ENCODE measurements at regions not wholly inside any gene's neighbourhood (a gene's known extent, or its start where the extent isn't known, plus 50 kb on each side); places are given as distances from the start of the nearest gene placed in this dataset.
"Not testable (repeated sequence)": the region's sequence is repeated elsewhere in the genome, so short reads cannot be mapped to it uniquely, and the experiment has no call there.

DNA sequence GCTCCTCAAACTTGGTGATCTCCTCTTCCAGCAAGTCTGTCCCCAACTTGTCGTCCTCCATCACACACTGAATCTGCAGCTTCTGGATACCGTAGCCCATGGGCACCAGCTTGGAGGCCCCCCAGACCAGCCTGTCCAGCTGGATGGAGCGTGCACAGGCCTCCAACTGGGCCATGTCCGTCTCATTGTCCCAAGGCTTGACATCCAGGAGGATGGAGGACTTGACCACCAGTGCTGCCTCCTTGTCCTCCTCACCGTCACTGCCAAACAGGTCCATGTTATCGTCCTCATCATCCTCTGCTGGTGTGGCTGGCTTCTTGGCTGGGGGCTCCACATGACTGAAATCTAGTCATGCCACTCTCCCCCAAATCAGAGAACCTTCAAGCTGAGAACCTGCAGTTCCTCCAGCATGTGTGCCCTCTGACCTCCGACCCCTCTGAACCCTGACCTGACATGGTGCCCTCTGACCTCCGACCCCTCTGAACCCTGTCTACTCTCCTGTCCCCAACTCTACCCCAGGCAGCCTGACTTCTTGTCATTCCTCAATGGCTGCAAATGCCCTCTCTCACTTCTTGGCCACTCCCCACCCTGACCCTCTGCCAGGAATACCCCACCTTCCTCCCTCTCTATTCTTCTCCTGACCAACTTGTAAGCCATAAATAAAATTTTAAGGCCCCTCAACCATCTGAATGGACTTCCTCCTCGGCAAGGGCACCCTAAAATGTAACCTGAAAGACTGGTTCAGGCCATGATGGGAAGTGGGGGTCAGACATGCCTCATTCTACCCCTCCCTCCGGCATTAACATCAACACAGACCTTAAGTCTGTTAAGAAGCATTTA lies 275.7 kb upstream of the C1orf174 start:
- DNase-seq, result no peak

DNA sequence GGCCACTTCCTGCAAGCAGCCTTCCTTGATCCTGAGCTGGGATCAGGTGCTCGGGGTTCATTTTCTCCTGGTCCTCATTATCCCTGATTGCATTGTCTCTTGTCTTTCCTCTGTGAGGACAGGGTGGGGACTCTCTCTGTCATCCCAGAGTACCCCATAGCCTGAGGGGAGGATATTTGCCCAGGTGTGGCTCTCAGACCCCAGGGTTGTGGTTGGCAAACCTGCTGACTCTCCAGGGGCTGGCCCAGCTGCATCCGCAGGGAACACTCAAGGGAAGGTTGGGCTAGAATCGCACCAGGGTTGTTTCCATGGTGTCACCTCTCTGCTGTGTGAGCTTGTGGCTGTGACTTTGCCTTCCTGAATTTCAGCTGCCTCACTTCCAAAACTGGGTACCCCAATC lies 276.8 kb upstream of the C1orf174 start:
- DNase-seq, result no peak

DNA sequence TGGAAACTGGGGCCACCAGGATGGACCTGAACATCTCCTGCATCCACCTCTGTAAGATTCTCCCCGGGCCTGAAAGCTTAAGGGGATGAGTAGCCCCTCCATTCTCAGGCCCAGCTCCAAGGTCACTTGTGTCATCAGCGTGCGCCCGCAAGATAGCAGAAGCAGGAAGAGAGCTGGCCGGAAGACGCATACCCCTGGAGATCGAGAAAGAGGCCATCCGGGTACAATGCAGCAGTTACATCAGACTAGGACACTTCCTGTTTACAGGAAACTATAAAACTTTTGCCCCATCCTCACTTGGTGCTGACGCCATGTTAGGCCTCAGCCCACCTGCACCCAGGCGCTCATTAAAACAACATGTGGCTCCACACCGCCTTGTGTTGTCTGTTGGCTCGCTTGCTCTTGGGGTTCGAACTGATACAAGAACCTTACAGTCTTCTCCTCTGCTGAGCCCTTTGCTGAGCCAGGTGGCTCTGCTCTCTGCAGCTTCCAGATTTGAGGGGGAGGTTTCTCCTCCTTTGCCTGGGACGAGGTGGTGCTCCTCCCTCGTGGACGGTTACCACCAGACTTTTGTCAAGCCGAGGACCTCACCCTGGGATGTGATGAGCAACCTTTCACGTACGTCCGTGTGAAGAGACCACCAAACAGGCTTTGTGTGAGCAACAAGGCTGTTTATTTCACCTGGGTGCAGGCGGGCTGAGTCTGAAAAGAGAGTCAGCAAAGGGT lies 277.5 kb upstream of the C1orf174 start:
- no peak for DNase-seq

DNA sequence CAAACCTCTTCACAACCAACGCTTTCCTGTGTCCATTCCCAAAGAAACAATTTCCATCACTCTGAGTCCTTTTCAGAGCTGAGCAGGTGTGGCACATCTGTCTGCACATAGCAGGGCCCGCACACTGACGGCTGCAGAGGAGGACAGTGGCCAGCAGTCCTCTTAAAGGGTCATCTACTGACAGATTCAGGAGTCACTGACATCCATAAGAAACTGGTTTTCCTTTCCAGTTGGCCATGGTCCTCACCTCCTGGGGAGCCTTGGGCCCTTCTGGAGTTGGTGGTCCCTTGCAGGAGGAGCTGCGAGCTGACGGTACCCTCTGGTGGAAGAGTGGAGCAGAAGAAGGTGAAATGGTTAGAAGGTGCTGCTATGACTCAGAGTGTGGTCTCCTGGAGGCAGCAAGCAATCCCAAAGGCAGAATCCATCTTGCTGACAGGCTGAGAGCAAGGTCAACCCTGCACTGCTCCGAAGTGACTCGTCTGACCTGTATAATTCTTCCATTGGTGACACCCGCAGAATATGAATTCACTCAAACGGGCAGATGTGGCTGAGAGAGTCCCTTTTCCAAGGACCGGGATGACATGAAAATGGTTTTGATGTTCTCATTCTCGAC lies 278.5 kb upstream of the C1orf174 start:
- no peak for DNase-seq

DNA sequence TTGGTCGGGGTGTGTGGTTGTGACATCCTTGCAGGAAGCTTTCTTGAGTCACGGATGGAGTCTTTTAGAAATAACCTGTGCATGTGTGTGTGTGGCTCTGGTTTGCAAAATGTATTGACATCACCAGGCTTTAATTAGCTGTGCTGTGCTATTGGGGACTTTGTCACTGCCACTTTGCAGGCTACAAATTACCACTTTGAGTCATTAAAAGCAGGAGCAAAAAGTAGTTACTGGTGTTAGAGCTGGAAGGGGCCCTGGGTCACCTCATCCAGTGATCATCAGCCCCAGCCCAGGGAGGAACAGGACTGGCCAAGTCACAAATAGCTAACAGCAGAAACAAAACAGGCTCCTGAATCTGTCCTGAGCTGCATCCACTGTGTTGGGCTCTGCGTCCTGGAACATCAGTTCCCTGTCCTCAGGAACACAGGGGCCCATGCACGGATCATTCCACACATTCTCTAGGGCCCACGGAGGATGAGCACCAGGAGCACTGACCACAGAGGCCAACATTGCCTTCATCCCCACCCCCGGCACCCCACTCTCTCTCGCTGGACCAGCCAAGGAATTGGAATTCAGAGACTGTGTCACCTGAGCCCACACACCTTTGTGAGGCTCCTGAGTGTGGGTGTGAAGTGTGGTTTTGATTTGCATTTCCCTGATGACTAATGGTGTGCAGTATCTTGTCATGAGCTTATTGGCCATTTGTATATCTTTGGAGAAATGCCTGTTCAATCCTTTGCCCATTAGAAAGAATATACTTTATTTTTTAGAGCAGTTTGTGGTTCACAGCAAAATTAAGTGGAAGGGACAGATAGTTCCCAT lies 280.1 kb upstream of the C1orf174 start:
- no peak for DNase-seq

DNA sequence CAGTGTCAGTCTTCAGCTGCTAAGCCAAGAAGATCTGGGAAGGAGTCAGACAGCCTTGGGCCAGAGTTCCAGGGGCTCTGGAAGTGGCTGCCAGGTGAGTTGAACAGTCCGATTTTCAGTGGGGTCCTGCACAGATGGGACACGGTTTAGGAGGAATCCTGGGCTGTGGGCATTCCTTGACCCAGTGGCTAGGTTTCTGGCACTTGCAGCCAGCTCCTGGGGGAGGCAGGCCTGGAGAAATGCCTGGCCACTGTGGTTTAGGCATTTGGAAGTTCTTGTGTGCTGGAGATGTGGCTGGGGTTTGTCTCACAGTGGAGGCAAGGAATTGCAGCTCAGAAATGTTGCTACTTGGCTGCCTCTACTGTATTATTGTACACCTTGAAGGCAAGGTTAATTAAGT lies 286.4 kb upstream of the C1orf174 start:
- not testable (repeated sequence) for DNase-seq

DNA sequence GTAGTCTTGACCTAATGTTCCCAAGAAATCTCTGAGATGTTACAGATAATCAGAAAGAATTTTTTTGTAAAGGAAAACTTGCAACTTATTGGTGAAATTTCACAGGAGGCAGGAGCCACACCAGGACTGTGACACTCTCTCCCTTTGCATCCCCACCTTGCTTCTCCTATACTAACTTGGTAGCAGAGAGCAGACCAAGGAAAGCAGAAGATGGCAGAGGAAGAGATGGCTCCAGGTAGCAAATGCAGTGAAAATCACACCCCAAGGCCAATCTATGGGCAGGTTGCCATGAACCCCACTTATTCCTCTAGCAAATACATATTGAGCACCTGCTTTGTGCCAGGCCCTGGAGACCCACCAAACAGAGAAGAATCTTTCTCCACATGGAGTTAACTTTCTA lies 303.4 kb upstream of the C1orf174 start:
- DNase-seq, result no peak

DNA sequence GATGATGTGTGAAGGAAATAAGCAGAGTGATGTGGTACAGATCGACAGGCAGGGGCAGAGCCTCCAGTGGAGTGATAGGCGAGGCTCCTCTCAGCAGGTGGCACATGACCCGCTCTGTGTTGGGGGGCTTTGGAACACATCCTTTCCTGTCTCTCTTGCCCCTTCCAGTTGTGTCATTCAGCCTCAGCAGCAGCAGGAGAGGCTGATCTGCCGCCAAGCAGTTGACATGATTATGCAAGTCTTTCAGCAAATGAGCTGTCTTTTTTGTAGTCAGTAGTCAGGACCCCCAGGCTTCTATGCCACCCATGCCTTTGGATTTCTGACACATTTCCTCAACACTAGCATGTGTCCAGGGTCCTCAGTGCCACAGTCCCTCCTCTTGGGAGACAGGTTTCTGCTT lies 307.1 kb upstream of the C1orf174 start:
- DNase-seq, result no peak

DNA sequence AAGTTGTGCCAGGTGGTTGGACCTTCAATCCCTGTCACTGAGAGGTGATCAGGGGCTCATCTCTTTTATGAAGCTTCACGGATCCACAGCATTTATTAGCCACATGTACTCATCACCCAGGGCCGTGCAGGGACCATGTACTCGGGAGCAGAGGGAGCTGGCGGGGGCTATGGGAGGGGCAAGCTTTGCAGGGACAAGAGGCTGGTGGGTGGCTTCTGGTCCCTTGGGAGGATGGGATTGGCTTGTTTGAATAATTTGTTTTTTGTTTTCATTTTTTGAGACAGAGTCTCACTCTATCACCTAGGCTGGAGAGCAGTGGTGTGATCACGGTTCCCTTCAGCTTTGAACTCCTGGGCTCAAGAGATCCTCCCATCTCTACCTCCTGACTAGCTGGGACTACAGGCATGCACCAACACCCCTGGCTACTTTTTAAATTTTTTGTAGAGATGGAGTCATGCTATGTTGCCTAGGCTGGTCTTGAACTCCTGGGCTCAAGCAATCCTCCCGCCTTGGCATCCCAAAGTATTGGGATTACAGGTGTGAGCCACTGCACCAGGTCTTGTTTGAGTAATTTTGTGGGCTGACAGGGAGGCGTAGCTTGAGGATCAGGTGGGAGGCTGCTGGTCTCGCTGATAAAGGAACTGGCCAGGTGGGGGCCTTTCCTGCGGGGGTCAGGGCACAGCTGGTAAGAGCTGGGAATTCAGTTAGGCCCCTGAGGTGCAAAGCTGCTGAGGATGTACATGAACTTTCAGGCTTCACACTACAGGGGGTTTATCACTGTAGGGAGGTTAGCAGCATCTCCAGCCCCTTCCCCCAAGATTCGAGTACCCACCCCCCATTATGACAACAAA lies 308.0 kb upstream of the C1orf174 start:
- no peak for DNase-seq

DNA sequence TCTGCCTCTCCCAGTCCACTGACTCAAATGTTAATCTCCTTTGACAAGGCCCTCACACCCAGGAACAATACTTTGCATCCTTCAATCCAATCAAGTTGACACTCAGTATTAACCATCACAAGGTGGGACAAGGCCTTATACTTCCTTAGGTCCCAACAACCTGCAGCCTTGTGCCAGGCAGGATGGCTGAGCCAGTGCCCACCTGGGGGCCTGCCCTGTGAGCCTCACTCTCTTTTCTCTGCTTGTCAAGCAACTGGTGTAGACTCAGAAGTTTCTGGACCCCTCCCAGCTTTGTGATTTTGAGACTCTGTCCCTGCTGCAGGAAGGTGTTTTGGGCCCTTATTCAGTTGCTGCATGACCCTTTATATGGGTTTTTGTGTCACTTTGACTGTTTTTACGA lies 310.0 kb upstream of the C1orf174 start:
- DNase-seq, result no peak

DNA sequence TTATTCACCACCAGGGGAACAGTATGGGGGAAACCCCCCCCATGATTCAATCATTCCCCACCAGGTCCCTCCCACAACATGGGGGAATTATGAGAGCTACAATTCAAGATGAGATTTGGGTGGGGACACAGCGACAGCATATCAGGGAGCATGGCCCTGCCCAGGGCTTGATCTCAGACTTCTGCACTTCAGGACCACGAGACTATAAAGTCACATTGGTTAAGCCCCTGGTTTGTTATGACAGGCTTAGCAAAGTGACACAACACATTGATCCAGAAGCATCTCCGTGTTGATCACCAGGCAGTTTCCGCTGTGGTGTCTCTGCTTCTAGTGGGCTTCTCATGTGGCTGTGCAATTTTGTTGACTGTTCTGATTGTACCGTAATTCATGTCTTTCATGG lies 312.7 kb upstream of the C1orf174 start:
- DNase-seq, result no peak

DNA sequence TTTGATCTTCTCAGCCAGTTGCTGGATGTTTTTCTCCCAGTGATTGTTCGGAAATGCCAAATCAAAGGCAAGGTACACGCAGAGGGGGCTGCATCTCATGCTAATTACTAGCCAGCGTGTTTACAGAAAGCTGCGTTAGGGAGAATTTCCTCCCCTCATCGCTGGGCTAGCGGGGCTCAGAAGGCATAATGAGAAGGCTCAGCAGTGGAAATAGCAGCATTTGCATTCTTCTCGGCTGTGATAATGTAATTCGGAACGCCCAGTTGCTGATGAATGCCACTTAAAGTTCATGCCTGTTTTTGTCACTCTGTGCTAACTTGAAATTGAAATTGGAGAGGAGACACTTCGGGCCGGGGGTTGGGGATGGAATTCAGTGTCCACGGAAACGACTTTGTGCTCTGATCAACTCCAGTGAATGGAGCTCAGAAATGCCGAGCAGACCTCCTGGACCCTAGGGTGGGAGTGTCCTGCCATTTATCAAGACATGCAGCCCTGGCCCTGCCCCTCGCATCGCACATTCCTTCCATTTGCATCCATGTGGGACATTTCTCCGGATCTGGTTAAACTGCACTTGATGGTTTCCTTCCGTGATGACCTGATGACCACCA lies 313.4 kb upstream of the C1orf174 start:
- DNase-seq, result no peak

DNA sequence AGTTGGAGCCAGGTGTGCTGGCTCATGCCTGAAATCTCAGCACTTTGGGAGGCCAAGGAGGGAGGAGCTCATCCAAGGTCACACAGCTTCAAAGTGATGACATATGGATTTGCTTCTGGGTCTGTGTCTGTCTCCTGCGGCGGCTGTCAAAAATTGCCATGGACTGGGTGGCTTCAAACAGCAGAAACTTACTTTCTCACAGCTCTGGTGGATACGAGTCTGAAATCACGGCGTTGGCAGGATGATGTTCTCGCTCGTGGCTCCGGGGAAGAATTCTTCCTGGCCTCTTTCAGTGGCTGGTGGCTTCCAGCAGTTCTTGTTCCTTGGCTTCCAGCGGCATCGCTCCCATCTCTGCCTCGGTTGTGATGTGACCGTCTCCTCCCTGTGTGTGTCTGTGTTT lies 314.8 kb upstream of the C1orf174 start:
- no peak for DNase-seq

DNA sequence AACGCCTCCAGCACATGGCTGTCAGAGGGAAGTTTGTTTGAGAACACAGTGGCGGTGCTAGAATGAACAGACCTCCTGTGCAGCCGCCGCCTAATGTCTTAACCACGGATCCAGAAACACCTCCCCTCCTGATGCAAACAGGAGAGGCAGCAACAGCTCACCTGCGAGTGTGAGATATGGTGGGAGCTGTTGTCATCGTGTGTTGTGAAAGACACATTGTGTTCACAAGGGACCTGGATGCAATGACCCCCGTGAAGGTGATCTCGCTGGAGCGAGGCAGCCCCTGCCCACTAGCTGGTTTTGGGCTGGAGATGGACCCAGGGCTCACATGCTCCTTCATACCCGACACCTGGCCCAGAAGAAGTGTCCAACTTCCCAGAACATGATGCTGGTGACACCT lies 315.3 kb upstream of the C1orf174 start:
- DNase-seq, result no peak

DNA sequence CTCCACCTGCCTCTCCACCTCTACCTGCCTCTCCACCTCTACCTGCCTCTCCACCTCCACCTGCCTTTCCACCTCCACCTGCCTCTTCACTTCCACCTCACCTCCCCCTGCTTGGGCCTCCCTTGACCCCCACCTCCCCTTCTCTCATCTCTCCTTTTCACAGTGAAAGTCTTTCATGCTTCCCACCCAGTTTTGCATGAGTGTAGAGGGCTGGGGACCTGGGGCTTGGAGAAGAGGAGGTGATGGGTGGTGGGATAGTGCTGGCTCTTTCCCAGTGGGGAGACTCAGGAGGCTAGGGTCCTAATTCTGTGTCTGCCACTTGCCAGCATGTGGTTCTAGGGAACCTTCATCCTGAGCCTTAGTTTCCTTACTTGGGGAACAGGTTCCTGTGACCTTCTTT lies 316.2 kb upstream of the C1orf174 start:
- no peak for DNase-seq

DNA sequence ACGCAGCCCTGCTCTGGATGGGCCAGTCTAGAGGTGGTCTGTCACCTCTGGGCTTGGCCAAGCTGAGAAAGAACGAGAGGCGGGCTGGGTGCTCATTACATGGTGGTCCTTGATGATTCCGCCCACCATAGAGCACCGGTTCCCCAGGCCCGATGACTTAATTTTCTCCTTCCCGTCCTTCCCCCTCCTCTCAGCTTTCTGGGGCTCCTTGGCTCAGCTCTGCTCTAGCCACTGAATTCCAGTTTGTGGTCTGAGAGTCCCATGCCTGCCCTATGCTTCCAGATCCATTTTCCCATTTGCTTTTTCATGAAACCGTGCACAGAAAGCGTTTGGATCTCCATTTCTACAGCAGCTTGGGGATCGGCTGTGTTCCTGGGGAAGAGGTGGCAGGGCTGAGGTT lies 318.5 kb upstream of the C1orf174 start:
- no peak for DNase-seq

DNA sequence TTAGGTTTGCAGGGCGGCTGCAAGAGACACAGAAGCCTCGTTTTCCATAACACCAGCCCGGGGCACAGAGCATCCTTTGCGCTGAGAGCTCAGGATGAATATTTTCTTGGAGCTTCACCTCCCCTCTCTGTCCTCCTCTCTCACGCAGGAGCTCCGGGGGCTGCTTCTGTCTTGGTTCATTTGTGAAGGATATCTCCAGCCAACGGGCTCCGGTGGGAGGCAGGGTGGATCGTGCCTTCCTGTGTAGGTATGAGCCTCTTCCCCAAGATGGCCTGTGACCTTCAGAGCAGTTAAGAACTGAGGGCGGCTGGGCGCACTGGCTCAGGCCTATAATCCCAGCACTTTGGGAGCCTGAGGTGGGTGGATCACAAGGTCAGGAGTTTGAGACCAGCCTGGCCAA lies 319.0 kb upstream of the C1orf174 start:
- no peak for DNase-seq

DNA sequence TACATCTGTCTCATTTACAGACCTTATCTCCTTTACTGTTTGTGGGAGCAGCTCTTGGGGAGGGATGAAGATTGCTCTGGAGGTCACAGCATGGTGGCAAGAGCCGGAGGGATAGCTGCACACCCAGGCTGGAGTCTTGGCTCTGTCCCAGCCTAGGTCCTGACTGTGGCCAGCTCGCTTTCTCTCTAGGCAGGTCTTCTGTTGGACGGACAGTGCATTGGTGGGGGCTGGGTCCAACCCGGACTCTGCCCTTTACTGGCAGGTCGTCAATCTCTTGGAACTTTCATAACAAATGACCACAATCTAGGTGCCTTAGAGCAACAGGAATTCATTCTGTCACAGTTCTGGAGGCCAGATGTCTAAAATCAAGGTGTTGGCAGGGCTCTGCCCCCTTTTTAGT lies 319.8 kb upstream of the C1orf174 start:
- no peak for DNase-seq

DNA sequence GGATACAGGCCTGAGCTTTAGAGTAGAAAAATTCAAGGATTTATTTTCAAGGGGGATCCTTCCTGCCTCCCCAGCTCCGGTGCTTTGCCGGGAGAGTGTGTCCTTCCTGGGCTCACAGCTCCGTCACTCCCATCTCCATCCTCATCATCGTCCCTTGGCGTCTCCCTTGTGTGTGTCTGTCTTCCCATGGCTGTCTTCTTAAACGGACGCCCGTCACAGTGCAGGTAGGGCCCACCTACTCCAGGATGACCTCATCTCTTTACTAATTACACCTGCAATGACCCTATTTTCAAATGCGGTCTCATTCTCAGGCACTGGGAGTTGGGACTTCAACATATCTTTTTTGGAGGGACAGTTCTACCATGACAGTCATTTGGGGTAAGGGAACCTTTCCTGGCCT lies 320.3 kb upstream of the C1orf174 start:
- DNase-seq, result no peak

DNA sequence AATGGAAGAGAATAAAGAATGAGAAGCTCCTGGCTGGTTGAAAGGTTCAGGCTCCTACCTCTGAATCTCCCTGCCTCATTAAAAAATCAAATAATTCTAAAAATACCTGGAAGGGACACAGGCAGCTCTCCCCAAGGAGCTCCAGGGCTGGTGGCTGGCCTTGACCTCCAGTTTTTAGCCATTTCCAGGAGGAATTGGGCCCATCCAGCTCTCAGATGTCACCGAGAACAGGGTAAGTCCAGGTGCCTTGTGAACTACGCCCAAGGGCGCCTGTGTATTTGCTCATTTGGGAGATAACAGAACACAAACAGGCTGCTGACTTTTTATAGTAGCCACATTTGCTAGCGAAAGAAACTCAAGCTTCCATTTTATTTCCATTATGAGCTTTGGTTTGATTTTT lies 321.0 kb upstream of the C1orf174 start:
- DNase-seq, result no peak

DNA sequence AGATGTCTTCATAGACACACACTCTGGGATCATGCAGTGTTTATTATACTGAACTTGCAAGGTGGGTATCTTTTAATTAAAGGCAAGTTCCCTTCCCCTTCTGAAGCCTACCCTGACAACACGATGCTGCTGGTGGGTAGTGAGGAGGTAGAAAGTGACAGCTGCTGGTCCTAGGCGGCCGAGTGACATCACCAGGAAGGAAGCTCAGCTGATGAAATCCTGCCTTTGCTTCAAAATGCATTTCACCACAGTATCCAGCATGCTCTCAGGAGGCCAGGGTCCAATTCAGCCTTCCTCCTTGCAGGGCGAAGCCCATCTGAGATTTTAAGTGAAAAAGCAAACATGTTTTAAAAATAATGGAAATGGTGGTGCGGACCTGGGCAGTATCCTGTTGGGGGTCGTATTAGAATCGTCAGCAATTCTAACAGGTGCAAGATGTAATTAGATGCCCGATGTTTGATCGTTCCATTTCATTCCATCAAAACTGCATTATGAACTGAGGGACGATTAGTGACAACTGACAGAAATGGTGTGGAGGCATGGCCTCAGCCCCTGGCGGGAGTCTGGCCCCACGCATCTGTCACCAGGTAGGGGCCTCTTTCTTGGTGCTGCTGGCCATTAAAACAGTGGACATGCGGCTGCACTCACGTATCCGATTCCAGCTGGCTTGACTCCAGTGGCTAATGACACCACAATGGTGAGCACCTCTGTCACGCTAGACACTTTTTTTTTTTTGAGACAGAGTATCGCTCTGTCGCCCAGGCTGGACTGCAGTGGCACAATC lies 324.8 kb upstream of the C1orf174 start:
- DNase-seq, result no peak

Data from SW 1271 (cell line).